Calu3 (cell line): ENCODE measurements at regions not wholly inside any gene's neighbourhood (a gene's known extent, or its start where the extent isn't known, plus 50 kb on each side); places are given as distances from the start of the nearest gene placed in this dataset.

Source experiments
- BruUV-seq: library from RNA; stranded (reverse); fragments of 400-500 nt; replicated peaks from 2 replicates; lab custom pipeline; 2021; lab: Mats Ljungman, UMichigan
- CTCF ChIA-PET: fragments of 300-600 bp; sonication (Branson Sonifier 250); formaldehyde crosslinking; loops from one replicate; lab custom pipeline; 2022; ENCODE audit warnings: antibody characterized with exemption; lab: Charles Lee
- DNase-seq: peaks from one replicate; pipeline ENCODE4 v3.0.0; 2022
- H3K27ac Mint-ChIP-seq: one replicate; pipeline ENCODE4 v1.8.0; 2022; ENCODE audit warnings: mixed read lengths; ENCODE audit not compliant: unreplicated experiment
- H3K27me3 Mint-ChIP-seq: one replicate; pipeline ENCODE4 v1.8.0; 2022; ENCODE audit warnings: mixed read lengths; ENCODE audit not compliant: unreplicated experiment
- H3K36me3 Mint-ChIP-seq: one replicate; pipeline ENCODE4 v1.8.0; 2022; ENCODE audit warnings: mild to moderate bottlenecking, moderate library complexity, mixed read lengths; ENCODE audit not compliant: insufficient read depth, unreplicated experiment
- H3K4me1 Mint-ChIP-seq: one replicate; pipeline ENCODE4 v1.8.0; 2022; ENCODE audit warnings: mild to moderate bottlenecking, low read depth, mixed read lengths; ENCODE audit not compliant: unreplicated experiment
- H3K4me3 Mint-ChIP-seq: one replicate; pipeline ENCODE4 v1.8.0; 2022; ENCODE audit warnings: mild to moderate bottlenecking, low read depth, moderate library complexity, mixed read lengths; ENCODE audit not compliant: unreplicated experiment
- H3K9me3 Mint-ChIP-seq: one replicate; pipeline ENCODE4 v1.8.0; 2022; ENCODE audit warnings: low read depth, mixed read lengths; ENCODE audit not compliant: unreplicated experiment
- intact Hi-C: fragments of 100-400 bp; cut with micrococcal nuclease; formaldehyde crosslinking; loops from one replicate; pipeline ENCODE4 v1.10.0; 2022; ENCODE audit not compliant: unreplicated experiment
- TF ChIP-seq, protein P1 (sequence below): fragments of 200-600 bp; IDR thresholded peaks from one replicate; pipeline ENCODE4 v1.8.0; 2022; ENCODE audit warnings: antibody characterized with exemption; ENCODE audit not compliant: unreplicated experiment

DNA sequence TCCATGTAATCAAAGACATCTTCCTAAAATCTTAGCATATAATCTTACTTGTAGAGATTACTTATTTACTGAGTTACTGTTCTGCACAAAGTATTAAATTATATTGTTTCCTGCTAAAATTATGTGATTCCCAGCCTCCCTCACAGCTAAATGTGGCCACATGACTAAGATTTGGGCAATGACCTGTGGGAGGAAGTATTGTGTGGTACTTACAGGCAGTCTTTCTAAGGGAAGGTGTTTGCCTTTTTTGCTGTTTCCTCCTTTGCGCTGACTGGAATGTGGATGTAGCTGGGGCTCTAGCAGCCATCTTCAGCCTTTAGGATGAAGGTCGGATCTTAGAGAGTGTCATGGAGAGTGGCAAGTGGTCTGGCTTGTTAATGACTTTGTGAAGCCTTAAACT lies 146.3 kb upstream of the APCDD1 start:
- DNase-seq: peak; percentile 13
- TF ChIP-seq, protein P1, sequence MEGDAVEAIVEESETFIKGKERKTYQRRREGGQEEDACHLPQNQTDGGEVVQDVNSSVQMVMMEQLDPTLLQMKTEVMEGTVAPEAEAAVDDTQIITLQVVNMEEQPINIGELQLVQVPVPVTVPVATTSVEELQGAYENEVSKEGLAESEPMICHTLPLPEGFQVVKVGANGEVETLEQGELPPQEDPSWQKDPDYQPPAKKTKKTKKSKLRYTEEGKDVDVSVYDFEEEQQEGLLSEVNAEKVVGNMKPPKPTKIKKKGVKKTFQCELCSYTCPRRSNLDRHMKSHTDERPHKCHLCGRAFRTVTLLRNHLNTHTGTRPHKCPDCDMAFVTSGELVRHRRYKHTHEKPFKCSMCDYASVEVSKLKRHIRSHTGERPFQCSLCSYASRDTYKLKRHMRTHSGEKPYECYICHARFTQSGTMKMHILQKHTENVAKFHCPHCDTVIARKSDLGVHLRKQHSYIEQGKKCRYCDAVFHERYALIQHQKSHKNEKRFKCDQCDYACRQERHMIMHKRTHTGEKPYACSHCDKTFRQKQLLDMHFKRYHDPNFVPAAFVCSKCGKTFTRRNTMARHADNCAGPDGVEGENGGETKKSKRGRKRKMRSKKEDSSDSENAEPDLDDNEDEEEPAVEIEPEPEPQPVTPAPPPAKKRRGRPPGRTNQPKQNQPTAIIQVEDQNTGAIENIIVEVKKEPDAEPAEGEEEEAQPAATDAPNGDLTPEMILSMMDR: no peak
- intact Hi-C loops: no loop called here
- Mint-ChIP-seq H3K27ac (no peak overlapping the region), H3K27me3 (peaks cover 51% of the 10 kb centered on the region), H3K4me3 (no peak overlapping the region), H3K4me1 (peaks cover 21% of the 10 kb centered on the region), H3K36me3 (no peaks in the 10 kb centered on the region), H3K9me3 (peaks cover 3% of the 10 kb centered on the region)
- CTCF ChIA-PET: no interaction called here
- no TSS peak for BruUV-seq

DNA sequence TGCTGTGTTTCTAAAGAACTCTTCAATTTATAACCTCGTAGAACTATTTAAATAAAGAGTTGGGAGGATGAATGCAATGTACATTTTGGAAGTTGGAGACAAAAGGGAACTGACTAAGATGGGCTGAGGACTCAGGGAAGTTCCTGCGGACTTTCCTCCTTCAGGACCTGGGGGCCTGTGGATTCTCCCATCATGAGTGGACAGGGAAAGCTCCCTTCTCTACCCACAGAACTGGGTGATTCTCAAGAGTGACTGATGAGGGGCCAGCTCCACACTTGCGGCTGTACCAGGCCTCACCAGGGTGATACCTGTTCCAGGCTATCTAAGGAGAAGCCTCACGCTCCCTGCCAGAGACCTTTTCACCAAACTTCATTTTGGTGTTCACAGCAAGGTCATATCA lies 143.8 kb upstream of the APCDD1 start:
- BruUV-seq: no TSS peak
- no peak overlapping the region for H3K4me3 Mint-ChIP-seq
- CTCF ChIA-PET: no interaction called here
- TF ChIP-seq, protein P1: no peak
- H3K4me1 Mint-ChIP-seq: peaks cover 21% of the 10 kb centered on the region
- no peak for DNase-seq
- no peaks in the 10 kb centered on the region for H3K36me3 Mint-ChIP-seq
- no peak overlapping the region for H3K27ac Mint-ChIP-seq
- no peaks in the 10 kb centered on the region for H3K9me3 Mint-ChIP-seq
- intact Hi-C loops: no loop called here
- H3K27me3 Mint-ChIP-seq: peaks cover 51% of the 10 kb centered on the region

DNA sequence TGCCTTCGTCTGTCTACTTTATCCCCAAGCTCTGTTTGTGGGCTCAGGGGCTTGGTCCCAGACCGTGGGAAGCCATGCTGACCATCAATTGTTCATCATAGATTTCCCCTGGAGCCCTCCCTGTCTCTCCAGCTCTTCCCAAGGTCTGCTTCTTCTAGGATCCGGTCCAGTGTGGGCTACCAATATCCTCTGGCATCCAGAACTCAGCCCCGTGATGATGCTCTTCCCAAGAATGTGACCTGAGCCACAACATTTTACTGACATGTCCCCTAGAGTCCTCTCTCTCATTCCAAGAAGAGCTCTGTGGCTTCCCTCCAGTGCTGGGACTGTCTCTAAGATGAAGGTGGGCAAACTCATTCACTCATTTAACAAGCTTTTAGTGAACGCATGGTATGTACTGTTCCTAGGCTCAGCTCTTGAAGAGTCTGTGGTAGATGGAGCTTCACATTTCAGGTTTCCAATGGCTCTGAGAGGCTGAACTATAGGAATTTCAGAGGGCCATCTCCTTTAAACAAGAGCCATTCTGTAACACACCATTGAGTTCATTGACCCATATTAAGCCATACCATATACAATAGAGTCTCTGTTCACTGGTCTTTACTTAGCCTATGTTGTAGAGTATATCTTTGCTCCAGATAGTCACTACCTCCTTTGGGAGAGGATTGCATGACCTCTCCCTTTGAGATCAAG lies 142.0 kb upstream of the APCDD1 start:
- Mint-ChIP-seq H3K27me3 (peaks cover 67% of the 10 kb centered on the region), H3K27ac (no peak overlapping the region), H3K4me3 (no peak overlapping the region), H3K36me3 (no peaks in the 10 kb centered on the region), H3K4me1 (peaks cover 19% of the 10 kb centered on the region), H3K9me3 (no peaks in the 10 kb centered on the region)
- no peak for DNase-seq
- CTCF ChIA-PET: no interaction called here
- intact Hi-C loops: no loop called here
- BruUV-seq: no TSS peak
- TF ChIP-seq, protein P1: no peak

DNA sequence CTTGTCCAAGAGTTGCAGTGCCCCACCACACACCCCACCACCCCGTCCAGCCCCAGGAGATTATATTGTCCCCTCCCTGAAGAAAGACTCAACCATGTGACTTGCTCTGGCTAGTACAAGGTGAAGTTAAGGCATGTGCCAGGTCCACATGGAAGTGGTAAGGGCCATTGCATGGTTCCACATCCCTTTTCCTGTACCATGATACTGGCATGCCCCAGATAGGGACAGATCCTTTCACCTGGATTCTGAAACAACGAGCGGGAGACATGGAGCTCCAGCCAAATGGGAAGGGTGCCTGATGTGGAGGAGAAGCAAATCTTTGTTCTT lies 141.5 kb upstream of the APCDD1 start:
- no peaks in the 10 kb centered on the region for H3K9me3 Mint-ChIP-seq
- no peaks in the 10 kb centered on the region for H3K36me3 Mint-ChIP-seq
- DNase-seq: no peak
- peaks cover 72% of the 10 kb centered on the region for H3K27me3 Mint-ChIP-seq
- H3K27ac Mint-ChIP-seq: no peak overlapping the region
- H3K4me1 Mint-ChIP-seq: peaks cover 14% of the 10 kb centered on the region
- no peak overlapping the region for H3K4me3 Mint-ChIP-seq
- intact Hi-C loops: no loop called here
- BruUV-seq: no TSS peak
- TF ChIP-seq, protein P1: no peak
- CTCF ChIA-PET: no interaction called here
